Skin epidermis (tissue), 12 donors: ENCODE measurements at regions not wholly inside any gene's neighbourhood (a gene's known extent, or its start where the extent isn't known, plus 50 kb on each side); places are given as distances from the start of the nearest gene placed in this dataset.
"Not testable (repeated sequence)": the region's sequence is repeated elsewhere in the genome, so short reads cannot be mapped to it uniquely, and the experiment has no call there.

Source experiments
- H3K27ac ChIP-seq, 21 experiments: fragments of 200-600 bp; sonication (generic) in 11 of 21; one replicate each; pipeline ENCODE4 v1.5.0; 2020; ENCODE audit warnings: mild to moderate bottlenecking in 3 of 21, inconsistent platforms in 2 of 21, moderate library complexity in 2 of 21
- H3K4me3 ChIP-seq, 7 experiments: fragments of 200-600 bp; sonication (generic) in 2 of 7; one replicate each; pipeline ENCODE4 v1.5.0; 2020; ENCODE audit warnings: inconsistent platforms in 2 of 7, mild to moderate bottlenecking in 2 of 7, moderate library complexity in 1 of 7

GRCh38 chr1:190663962-190664361 lies 186.3 kb upstream of the BRINP3 start:
- no peak overlapping the region for H3K27ac ChIP-seq

GRCh38 chr1:190665045-190665444 lies 187.4 kb upstream of the BRINP3 start:
- H3K27ac ChIP-seq: no peak overlapping the region
- no peak overlapping the region for H3K4me3 ChIP-seq

More at GRCh38 chr1:190663962-190664361, 186.3 kb upstream of the BRINP3 start:
- H3K4me3 ChIP-seq: no peak overlapping the region

- no peak overlapping the region for H3K27ac ChIP-seq
- no peak overlapping the region for H3K4me3 ChIP-seq
Measured at GRCh38 chr1:190667914-190668313, 190.2 kb upstream of the BRINP3 start.

- Histone ChIP-seq H3K27ac (no peak overlapping the region), H3K4me3 (no peak overlapping the region)
Measured at GRCh38 chr1:190679044-190679443, 201.4 kb upstream of the BRINP3 start.

GRCh38 chr1:190679454-190679853 lies 201.8 kb upstream of the BRINP3 start:
- Histone ChIP-seq H3K27ac (no peak overlapping the region), H3K4me3 (no peak overlapping the region)

- H3K4me3 ChIP-seq: no peak overlapping the region
- H3K27ac ChIP-seq: no peak overlapping the region
Measured at GRCh38 chr1:190679983-190680382, 202.3 kb upstream of the BRINP3 start.

GRCh38 chr1:190685676-190686075 lies 208.0 kb upstream of the BRINP3 start:
- H3K4me3 ChIP-seq: no peak overlapping the region
- H3K27ac ChIP-seq: no peak overlapping the region

- Histone ChIP-seq H3K4me3 (no peak overlapping the region), H3K27ac (no peak overlapping the region)
Measured at GRCh38 chr1:190688096-190688495, 210.4 kb upstream of the BRINP3 start.

- H3K4me3 ChIP-seq, H3K27ac ChIP-seq: not testable (repeated sequence)
Measured at GRCh38 chr1:190698488-190698887, 220.8 kb upstream of the BRINP3 start.

GRCh38 chr1:190699165-190699564 lies 221.5 kb upstream of the BRINP3 start:
- no peak overlapping the region for H3K27ac ChIP-seq
- H3K4me3 ChIP-seq: no peak overlapping the region

- no peak overlapping the region for H3K27ac ChIP-seq
- H3K4me3 ChIP-seq: no peak overlapping the region
Measured at GRCh38 chr1:190708418-190709057, 230.9 kb upstream of the BRINP3 start.

- H3K4me3 ChIP-seq: no peak overlapping the region
- no peak overlapping the region for H3K27ac ChIP-seq
Measured at GRCh38 chr1:190711069-190711468, 233.4 kb upstream of the BRINP3 start.

- Histone ChIP-seq H3K27ac (no peak overlapping the region), H3K4me3 (no peak overlapping the region)
Measured at GRCh38 chr1:190717055-190717454, 239.4 kb upstream of the BRINP3 start.

- no peak overlapping the region for H3K27ac ChIP-seq
- H3K4me3 ChIP-seq: no peak overlapping the region
Measured at GRCh38 chr1:190736971-190737590, 259.4 kb upstream of the BRINP3 start.

- Histone ChIP-seq H3K4me3 (no peak overlapping the region), H3K27ac (no peak overlapping the region)
Measured at GRCh38 chr1:190738317-190738716, 260.7 kb upstream of the BRINP3 start.

- Histone ChIP-seq H3K27ac (no peak overlapping the region), H3K4me3 (no peak overlapping the region)
Measured at GRCh38 chr1:190739926-190740325, 262.3 kb upstream of the BRINP3 start.

GRCh38 chr1:190747704-190748103 lies 270.0 kb upstream of the BRINP3 start:
- H3K27ac ChIP-seq: no peak overlapping the region
- H3K4me3 ChIP-seq: no peak overlapping the region

GRCh38 chr1:190752131-190752530 lies 274.5 kb upstream of the BRINP3 start:
- Histone ChIP-seq H3K4me3 (no peak overlapping the region), H3K27ac (no peak overlapping the region)

GRCh38 chr1:190754666-190755065 lies 277.0 kb upstream of the BRINP3 start:
- H3K4me3 ChIP-seq: no peak overlapping the region

GRCh38 chr1:190759807-190760206 lies 282.1 kb upstream of the BRINP3 start:
- no peak overlapping the region for H3K4me3 ChIP-seq
- H3K27ac ChIP-seq: no peak overlapping the region

More at GRCh38 chr1:190754666-190755065, 277.0 kb upstream of the BRINP3 start:
- no peak overlapping the region for H3K27ac ChIP-seq

GRCh38 chr1:190762325-190762724 lies 284.7 kb upstream of the BRINP3 start:
- H3K27ac ChIP-seq: no peak overlapping the region
- no peak overlapping the region for H3K4me3 ChIP-seq

GRCh38 chr1:190792873-190793272 lies 315.2 kb upstream of the BRINP3 start:
- H3K4me3 ChIP-seq: no peak overlapping the region

More at GRCh38 chr1:190792873-190793272, 315.2 kb upstream of the BRINP3 start:
- H3K27ac ChIP-seq: no peak overlapping the region
